SW 1271 (cell line): ENCODE measurements at regions not wholly inside any gene's neighbourhood (a gene's known extent, or its start where the extent isn't known, plus 50 kb on each side); places are given as distances from the start of the nearest gene placed in this dataset.
"Not testable (repeated sequence)": the region's sequence is repeated elsewhere in the genome, so short reads cannot be mapped to it uniquely, and the experiment has no call there.

Experiments
- DNase-seq, 2 experiments: peaks; one replicate each; lab custom pipeline; 2025; lab: John Stamatoyannopoulos, UW

DNA sequence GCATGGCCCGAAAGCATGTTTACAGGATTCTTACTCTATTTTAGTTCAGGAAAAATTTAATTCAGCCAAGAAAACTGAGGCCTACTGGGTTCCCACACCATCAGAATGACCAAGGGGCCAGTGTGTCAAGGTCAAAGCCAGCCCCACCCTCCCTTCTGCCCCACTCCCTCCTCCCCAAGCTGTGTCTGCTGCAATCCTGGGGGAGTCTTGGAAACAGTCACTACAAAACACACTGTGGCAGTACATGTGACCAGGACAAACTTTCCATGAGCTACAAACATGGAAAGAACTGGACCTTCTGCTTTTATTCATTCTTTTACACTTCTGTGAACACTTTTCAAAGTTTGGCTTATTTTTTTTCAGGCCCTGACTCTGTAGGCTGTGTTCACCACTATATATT lies 1228.8 kb upstream of the TMEM132C start:
- no peak for DNase-seq

DNA sequence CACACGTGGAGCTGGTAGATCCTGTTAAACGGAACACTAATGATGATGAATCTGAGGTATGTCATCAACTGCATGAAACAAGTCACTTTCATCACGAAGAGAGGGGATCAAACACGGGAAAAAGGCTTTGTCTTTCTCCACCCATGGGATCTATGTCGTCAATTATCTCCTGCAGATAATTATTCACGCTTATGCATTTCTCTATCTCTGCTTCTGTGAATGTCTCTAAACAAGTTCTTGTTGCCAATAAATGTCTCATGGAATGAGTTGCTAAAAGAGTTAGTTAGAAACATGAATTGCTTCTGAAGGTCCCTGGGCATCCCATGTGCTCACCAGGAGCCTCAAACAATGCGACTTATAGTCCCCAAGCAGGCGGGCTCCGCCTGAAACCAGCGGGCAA lies 1228.2 kb upstream of the TMEM132C start:
- DNase-seq = no peak

DNA sequence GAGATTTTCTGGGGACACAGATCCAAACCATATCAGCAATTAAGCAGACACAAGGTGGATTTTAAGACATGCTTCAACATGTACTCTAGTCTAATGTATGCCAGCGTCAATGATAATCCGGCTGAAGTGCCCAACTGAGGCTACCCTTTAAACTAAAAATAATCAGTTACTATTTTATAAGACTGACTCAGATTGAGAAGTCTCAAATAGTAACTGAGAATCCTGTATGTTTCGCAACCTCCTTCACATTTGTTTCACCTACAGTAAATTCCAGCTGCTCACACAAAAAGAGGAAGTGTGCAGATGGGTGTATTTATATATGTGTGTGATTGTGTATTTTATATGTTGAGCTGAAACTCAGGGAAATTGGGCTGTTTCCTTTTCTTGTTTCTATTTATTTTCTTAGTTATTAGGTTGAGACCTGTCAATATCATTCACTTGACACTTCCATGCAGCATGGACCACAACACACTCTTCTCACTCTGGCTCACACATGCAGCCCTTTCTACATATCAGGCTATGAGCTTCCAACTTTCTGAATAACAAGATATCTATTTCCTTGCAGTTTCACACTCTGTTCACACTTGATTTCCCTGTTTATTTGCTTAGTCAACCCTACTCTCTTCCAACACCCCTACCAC lies 1224.9 kb upstream of the TMEM132C start:
- DNase-seq = no peak

DNA sequence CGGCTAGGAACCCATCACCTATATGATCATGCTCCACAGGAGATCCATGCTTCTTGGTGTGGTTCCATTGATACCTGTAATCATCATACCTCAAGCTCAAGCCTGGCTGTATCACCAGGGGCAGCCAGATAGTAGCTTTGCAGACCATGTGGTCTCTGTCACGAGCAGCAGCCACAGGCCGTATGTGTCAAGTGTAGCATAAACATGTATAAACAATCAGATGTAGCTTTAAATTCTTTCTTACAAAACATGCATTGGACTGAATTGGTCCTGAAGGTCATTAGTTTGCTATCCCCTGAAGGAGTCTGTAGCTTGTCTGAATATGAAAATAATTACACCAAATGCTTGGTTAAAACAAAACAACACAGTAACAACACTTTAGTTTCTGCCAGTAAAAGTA lies 1223.2 kb upstream of the TMEM132C start:
- DNase-seq = no peak

DNA sequence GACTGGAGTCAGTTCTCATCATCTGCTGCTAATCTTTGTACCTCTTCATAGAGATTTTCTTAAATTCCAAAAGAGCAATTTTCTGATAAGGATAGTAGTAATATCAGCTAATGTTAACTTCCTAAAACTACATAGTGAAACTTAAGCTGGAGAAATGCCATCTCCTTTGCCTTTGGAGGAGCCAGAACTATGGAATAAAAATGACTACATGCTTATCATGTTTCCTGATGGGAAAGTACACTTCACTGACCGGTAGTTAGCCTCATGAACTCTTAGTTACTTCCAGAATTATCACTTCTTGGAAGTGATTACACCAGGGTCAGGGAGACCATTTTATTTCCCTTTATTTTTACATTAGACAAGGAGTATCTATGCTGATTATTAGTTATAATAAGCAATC lies 1222.1 kb upstream of the TMEM132C start:
- DNase-seq = no peak

DNA sequence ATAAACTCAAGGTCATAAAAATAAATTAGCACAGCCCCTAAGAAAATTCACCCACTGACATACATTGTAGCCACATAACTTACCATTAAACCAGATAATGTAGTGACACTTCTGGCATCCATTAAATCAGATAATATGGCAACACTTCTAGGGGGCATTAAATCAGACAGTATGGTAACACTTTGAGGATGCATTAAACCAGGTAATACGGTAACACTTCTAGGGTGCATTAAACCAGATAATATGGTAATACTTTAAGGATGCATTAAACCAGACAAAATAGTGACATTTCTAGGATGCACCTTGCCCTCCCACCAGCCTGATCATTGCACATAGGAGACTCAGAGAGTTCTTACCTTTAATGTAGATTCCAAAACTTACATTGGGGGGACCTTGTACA lies 1220.5 kb upstream of the TMEM132C start:
- no peak for DNase-seq

DNA sequence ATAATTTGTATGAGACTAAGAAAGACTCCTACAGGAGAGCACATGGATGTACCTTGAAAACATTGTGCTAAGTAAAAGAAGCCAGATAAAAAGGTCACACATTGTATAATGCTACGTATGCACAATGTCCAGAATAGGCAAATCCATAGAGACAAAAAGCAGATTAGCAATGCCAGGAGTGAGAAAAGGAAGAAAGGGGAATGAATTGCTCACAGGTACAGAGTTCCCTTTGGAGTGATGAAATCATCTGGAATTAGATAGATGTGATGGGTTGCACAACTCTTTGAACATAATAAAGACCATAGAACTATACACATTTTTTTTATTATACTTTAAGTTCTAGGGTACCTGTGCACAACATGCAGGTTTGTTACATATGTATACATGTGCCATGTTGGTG lies 1218.9 kb upstream of the TMEM132C start:
- DNase-seq = no peak

DNA sequence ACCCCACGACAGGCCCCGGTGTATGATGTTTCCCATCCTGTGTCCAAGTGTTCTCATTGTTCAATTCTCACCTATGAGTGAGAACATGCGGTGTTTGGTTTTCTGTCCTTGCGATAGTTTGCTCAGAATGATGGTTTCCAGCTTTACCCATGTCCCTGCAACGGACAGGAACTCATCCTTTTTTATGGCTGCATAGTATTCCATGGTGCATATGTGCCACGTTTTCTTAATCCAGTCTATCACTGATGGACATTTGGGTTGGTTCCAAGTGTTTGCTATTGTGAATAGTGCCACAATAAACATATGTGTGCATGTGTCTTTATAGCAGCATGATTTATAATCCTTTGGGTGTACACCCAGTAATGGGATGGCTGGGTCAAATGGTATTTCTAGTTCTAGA lies 1218.4 kb upstream of the TMEM132C start:
- not testable (repeated sequence) for DNase-seq

DNA sequence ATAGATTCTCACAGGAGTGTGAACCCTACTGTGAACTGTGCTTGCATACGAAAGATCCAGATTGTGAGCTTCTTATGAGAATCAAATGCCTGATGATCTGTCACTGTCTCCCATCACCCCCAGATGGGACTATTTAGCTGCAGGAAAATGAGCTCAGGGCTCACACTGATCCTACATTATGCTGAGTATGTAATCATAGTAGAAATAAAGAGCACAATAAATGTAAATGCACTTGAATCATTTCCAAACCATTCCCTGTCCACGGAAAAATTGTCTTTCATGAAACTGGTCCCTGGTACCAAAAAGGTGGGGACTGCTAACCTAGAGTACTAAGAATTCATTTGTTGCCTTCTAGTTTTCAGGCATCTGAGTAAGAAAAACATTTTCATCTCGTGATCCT lies 1215.8 kb upstream of the TMEM132C start:
- DNase-seq = no peak

DNA sequence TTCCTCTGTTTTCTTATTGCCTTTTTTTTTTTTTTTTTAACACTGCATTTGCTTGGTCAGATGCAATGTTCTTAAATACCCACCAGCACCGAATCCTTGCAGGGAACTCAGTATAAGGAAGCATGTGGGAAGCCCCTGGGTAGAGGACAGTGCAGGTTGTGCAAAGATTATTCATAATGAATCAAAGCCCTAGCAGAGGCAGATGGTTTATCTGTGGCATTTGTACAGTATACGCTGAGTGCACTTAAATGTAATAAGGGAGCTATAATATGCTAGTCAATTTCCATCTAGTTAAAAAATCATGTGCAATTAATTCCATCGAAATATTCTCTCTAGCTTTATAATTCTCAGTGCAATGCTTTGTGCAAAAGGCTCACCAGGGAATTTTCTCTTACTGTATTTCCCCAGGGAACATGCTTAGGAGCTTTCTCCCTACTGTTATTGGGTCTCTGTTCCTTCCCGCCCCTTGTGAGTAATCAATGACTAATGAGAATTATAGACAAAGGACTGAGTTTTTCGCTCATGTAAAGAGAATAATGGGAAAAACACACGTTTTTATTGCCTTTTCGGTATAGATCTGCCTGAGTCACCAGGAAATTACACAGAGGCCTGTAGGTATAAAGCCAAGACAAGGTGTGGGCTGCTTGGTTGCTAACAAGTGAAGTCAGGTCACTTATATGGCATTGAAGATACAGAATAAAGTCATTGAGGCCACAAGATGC lies 1214.3 kb upstream of the TMEM132C start:
- no peak for DNase-seq

DNA sequence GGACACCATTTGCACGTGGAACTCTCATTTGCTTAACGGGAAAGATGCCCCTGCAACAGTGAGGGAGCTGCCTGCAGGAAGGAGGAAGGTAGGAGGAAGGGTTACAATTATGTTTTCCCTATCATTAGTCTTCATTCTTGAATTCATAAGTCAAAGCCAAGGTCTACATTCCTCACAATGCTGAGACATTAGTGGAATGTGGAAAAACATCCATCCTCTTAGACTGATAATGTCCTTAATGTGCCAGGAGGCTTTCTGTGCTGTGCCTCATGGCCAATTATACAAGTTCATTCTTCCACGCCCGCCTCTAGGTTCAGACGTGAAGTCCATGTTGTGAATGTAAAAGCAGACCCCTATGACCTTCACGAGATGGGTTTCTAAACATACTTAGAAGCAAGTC lies 1212.4 kb upstream of the TMEM132C start:
- DNase-seq = no peak

DNA sequence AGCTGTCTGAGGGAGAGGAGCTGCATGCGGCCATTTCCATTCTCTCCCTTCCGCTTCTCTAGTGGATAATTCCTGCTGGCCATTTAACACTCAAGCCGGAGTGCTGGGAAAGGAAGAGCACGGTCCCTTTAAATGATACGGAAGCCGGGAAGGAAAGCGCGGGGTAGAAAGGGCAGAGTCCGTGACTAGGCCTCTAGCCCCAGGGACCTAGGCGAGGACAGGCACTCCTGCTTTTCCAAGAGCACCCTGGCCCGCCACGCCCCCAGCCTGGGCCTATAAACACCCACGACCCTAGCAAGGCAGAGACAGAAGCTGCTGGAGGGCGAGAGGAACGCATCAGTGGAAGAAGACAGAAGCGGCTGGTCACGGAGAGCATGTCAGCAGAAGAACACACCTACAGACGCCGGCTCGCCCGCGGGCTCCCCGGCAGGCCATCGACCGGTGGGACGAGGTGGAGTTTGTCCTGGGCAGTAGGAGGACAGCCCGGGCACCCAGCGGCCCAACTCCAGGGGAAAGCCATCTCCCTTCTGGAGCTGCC lies 1206.6 kb upstream of the TMEM132C start:
- DNase-seq = no peak

DNA sequence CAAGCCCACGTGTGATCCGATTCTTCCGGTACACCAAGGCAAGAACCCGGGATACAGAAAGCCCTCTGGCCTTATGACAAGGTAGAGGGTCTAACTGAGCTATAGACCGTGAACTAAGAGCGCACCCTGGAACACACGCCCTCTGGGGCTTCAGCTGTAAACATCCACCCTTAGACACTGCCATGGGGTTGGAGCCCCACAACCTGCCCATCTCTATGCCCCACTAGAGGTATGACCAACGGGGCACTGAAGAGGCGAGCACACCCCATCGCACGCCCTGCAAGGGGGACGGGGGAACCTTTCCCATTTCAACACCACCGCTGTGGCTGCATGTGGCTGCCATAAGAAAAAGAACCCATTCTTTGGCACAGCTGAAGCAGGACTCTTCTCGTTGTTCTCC lies 1206.0 kb upstream of the TMEM132C start:
- no peak for DNase-seq

DNA sequence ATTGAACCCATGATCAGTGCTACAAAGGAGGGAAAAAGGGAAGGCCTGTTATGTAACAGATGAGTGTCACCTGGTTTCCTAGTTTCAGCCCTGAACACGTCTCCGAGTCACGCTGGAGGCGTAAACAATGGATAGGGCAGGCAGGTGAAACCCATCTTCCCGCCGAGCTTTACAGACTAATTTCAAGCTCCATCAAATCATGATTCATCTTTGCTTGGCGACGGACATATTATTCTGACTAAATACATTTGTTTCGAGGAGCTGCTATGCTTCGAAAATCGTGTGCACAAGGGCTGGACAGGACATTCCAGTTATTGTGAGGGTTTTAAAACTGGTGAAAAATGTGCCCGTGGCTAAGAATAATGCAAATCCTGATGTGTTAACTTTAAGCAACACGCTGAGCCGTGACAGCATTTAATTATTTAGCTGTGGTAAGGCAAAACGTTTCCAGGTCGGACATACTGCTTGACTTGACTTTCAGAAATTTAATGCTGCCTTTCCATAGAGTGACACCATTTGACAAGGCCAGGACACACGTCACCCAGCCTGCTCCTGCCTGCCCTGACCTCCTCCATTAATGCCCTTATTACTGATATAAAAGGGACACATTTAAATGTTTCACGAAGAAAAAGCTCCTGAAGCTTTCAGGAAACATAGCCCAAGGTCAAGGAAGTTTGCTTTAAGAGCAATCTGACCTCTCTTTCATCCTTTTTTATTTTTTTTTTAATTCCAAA lies 1203.5 kb upstream of the TMEM132C start:
- no peak for DNase-seq

DNA sequence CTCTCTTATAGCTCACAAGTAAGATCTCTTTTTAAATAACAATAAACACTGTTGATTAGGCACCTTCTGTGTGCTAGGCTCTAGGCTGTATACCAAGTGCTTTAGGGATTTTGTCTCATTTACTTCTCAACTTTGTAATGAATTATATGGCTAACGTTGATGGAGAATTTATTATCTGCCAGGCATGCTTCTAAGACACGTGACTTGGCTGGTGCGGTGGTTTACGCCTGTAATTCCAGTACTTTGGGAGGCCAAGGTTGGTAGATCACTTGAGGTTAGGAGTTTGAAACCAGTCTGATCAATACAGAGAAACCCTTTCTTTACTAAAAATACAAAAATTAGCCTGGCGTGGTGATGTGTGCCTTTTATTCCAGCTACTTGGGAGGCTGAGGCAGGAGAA lies 1202.8 kb upstream of the TMEM132C start:
- no peak for DNase-seq

DNA sequence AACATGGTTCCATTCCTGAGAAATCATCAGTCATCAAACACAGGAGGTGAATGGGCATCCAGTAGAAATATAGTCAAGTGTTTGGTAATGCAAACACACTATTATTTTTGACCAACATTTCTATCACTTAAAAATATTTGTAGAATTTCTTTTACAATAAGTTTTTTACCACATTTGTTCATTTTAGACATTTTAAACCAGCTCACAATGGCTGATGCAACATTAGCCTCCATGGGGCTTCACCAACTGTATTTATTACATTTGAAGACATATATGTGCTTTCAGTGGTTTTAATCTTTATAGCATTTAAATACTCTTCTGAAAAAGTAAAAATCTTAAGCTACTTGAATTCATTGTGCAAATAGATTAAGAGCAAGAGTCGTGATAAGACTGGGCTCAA lies 1201.4 kb upstream of the TMEM132C start:
- DNase-seq = no peak

DNA sequence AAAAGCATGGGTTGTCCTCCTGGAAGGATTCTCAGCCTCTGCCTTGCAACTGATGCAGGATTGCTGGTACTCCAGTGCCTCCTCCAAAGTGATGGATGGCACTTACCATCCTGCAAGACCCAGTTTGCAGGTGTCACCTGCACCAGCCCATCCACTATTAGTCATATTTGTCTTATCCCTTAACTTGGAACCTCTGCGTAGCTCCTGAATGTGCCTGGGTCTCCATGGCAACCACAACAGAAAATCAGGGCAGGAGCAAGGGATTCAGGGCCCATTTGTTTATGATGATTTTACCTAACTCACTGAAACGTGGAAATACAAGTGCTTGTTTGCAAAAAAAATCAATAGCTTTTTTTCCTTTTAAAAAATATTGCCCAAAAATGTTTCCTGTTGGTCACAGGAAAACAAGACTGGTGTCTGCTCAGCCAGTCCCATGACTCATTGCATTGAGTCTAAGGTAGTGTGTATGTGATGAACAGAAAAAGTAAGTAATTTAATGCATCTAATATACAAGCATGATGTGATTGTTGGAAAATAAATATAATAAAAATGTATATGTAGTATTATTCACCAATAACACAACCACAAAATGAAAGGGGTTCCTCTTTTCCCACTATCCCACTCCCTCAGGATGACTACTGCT lies 1196.3 kb upstream of the TMEM132C start:
- DNase-seq = no peak

DNA sequence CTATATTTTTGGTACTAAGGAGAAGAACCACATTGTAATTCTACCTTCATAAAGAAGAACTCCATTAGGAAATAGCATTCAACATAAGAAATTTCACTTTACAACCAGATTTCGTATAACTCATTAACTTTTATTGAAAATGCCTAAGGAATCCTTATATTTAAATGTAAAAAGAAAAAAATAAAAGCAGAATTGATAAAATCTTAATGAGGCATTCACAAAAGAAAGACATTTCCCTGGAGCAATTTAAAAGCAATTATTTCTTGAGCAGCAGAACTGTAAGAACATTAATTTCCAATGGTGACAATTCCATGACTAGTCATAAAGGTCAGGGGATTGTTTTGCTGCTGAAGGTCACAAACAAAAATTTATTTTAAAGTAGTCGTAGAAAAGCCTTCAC lies 1192.8 kb upstream of the TMEM132C start:
- DNase-seq = no peak

DNA sequence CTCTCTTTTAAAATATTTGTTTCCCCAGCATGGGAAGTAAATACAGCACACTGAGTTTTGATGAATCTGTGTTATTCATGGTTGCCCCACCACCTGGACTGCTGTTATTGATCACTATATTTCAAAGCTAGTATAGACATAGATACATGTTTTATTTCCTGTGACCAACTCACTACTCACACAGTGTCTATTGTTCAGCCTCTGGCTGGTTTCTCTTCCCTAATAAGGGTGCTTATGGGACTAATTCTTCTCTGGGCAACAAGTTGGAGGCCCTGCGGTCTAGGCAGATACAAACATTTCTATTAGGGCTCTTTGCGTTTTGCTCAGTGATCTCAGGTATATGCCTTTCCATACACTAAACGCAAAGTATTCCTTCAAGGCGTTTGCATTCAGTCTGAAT lies 1191.0 kb upstream of the TMEM132C start:
- DNase-seq = no peak

DNA sequence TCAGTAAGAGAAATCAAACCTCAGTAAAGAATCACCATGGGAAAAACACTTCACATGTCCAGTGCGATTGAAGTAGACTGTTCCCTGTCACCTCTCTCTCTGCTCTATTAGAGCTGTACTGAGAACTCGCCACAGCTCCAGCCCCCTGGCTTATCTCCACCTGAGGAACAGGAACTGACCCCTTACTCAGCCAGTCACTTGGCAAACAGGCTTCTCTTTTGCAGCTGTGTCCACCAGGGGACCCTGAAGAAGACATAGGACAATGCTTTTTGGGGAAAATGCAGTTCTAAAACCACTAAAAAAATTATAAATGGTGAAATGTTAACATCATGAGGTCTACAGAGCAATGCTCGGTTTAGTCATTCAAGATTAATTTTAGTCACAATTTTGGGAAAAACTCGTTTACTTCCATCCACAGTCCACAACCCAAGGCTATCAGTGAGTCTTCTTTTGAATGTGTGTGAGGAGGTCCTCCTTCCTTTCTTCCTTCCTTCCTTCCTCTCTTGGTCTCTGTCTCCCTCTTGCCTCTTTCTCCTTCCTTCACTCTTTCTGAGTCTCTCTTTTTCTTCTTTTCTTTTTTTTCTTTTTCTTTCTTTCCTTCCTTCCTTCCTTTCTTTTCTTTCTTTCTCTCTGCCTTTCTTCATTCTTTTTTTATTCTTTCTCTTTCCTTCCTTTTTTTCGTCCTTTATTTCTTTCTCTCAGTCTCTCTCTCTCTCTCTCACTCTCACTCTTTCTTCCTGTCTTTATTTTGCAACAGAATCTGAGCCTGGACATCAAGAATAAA lies 1189.5 kb upstream of the TMEM132C start:
- DNase-seq = no peak

DNA sequence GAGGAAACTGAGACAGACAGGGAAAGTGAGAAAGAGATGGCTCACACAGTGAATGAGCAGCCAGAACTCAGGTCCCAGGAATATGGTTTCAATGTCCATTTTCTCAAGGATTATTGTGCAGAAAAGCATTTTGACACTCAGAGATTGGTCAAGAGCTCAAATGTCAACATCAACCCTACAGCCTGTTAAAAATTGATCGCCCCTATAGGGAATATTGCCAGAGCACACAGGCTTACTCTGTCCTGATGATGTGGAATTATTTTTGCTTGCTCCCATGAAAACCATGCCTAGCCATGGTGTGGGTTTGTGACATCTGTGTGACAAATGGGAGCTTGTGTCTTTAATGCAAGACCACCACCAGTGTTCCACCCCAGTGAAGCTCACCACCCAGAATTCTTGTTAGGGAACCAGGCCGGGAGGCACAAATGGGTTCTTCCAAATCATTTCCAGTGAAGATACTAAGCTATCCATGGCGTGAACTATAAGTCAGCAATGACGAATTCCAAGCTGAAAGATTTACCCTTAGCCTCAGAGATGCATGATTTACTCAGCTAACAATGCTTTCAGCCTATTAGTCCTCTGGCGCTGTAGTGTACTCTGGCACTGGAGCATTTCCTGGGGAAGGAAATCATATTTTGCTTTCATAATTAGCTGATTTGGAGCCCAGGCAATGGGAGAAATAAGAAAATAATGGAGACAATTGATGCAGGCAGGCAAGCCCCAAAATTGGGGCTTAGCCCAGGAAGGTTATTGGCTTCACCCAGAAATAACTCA lies 1188.2 kb upstream of the TMEM132C start:
- DNase-seq = no peak
